DMS79 (cell line): ENCODE measurements at regions not wholly inside any gene's neighbourhood (a gene's known extent, or its start where the extent isn't known, plus 50 kb on each side); places are given as distances from the start of the nearest gene placed in this dataset.
A peak's percentile ranks its signal among the peaks of the same experiment; 100 is the strongest.
"Not testable (repeated sequence)": the region's sequence is repeated elsewhere in the genome, so short reads cannot be mapped to it uniquely, and the experiment has no call there.

Experiments
- DNase-seq: peaks from one replicate; lab custom pipeline; 2025; lab: John Stamatoyannopoulos, UW

DNA sequence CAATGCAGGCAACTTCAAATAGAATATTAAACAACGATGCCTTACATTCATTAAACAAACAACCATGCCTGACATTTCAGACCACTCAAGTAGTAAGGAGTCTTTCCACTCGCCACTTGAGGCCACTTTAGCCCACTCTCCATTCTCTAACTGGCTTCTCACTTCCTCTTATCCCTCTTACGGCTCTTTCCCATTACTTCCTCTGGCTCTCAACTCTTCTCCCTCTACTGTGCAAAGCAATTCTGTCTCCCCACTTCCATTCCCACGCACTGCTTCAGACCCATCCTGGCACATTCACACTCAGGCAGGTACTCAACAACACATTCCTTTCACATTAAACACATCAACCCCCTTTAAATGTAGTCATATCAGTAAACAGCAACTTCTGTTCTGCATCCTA, 229.8 kb upstream of the IPO5 start:
- DNase-seq: peak; percentile 90

GRCh38 chr13:97724450-97724849, 229.0 kb upstream of the IPO5 start:
- DNase-seq: no peak

GRCh38 chr13:97726664-97727280, 226.7 kb upstream of the IPO5 start:
- no peak for DNase-seq

DNA sequence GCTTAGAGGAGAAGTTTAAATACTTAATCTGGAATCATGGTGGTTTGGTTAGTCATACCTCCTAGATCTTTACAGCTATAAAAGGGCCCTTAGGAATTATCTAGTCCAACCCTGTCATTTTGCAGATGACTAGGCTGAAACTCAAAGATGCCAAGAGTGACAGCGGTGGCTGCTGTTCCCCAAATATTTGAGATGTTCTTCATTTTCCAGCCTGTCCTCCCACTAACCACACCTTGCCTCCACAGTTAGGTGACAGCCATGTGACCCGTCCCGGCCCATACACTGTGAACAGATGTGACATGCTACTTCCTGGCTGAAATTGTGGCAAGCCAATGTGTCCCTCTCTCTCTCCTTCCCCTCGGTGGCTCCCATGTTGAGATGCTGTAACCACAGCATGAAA, 225.5 kb upstream of the IPO5 start:
- no peak for DNase-seq

- DNase-seq: no peak
Observed at GRCh38 chr13:97736436-97736835, 217.0 kb upstream of the IPO5 start.

GRCh38 chr13:97742084-97742483, 211.4 kb upstream of the IPO5 start:
- no peak for DNase-seq

GRCh38 chr13:97743938-97744337, 209.5 kb upstream of the IPO5 start:
- no peak for DNase-seq

DNA sequence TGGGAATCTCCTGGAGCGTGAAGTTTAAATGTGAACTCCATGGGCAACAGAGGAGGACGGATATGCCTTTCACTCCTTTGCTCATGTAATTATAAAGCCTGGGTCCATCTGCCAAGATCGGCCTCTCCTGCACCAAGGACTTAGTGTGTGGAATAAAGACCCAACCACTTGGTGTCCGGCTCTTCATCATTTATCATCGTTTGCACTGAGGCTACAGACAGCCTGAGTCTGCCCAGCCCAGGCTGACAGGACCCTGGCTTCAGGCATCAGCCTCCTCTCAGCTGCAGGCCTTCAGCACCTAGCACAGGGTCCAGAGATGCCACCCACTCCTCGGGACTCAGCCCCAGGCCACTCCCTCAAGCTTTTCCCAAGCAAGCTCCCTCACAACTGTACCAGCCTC, 206.8 kb upstream of the IPO5 start:
- DNase-seq: no peak

DNA sequence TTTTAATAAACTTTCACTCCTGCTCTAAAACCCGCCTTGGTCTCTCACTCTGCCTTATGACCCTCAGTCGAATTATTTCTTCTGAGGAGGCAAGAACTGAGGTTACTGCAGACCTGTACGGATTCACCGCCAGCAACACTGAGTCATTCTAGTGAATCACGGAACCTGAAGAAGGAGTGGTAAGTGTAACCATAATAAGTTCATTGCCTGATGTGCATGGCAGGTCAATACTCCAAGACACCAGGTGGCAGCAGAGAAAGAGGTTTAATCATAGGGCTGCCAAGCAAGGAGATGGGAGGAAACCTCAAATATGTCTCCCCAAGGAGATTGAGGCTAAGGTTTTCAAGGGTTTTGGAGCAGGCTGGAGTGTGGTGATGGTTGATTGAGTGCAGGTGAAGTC, 204.3 kb upstream of the IPO5 start:
- DNase-seq: no peak

GRCh38 chr13:97751477-97751876, 202.0 kb upstream of the IPO5 start:
- DNase-seq: no peak

DNA sequence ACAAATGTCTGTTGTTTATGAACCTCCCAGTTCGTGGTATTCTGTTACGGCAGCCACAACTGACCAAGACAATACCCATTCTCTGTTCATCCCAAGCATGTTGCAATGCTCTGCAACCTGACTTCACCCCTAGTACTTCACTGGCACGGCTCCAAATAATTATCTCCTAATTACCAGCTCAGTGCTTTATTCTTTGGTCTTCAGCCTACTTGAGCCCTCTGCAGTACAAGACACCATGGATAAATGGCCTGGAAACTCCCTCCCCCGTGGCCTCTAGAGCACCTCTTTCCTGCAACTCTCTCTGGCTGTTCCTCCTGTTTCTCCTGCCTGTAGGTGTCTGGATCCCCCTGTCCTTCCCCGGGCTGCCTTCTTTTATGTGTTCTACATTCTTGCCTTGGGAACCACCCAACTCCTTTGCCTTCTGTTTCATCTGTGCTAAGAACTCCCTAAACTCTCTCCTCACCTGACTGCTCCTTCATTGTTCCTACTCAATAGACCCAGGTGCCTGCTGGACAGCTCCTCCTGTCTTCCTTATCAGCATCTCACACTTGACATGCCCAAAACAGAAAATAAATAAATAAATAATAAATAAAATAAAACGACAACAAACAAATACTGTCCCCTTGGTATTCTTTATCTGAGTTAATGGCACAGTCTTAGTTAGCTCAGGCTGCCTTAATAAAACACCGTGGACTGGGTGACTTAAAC, 200.4 kb upstream of the IPO5 start:
- DNase-seq: no peak

GRCh38 chr13:97753942-97754670, 199.4 kb upstream of the IPO5 start:
- no peak for DNase-seq

- no peak for DNase-seq
Observed at GRCh38 chr13:97757807-97758206, 195.7 kb upstream of the IPO5 start.

- no peak for DNase-seq
Observed at GRCh38 chr13:97758317-97758716, 195.2 kb upstream of the IPO5 start.

- DNase-seq: no peak
Observed at GRCh38 chr13:97761796-97762540, 191.5 kb upstream of the IPO5 start.

GRCh38 chr13:97766749-97767148, 186.7 kb upstream of the IPO5 start:
- DNase-seq: no peak

DNA sequence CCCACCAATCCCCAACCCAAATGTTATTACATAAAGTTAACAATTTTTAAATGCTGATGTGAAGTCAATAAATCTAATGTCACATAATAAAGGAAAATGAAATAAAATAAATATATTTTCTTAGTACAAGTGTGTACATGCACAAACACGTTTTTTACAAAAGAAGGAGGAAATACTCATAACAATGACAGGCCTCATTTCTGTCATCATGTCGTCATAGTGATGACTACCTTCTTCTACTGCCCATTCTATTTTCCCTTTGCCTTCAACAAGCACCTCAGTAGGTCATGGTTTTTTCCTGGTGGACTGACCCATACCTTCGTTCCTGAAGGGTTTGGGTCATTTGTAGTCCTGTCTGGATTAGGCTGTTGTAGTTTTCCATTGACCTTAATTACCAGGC, 185.3 kb upstream of the IPO5 start:
- DNase-seq: no peak

DNA sequence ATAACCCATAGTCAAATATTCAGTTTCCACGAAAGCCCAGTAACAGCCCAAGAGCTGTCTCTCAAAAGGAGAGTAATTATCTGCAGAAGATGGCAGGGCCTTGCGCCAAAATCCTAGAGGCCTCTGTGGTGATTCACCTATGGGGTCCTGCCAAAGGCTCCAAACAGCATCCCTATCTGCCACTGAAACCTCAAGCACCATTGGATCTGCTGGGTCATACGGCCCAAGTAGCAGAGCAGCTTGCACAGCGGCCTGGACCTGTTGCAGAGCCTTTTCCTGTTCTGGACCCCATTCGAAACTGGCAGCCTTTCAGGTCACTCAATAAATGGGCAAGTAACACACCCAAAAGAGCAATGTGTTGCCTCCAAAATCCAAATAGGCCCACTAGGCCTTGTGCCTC, 183.2 kb upstream of the IPO5 start:
- DNase-seq: not testable (repeated sequence)

GRCh38 chr13:97772466-97772865, 181.0 kb upstream of the IPO5 start:
- not testable (repeated sequence) for DNase-seq

- DNase-seq: not testable (repeated sequence)
Observed at GRCh38 chr13:97774391-97775100, 178.9 kb upstream of the IPO5 start.

DNA sequence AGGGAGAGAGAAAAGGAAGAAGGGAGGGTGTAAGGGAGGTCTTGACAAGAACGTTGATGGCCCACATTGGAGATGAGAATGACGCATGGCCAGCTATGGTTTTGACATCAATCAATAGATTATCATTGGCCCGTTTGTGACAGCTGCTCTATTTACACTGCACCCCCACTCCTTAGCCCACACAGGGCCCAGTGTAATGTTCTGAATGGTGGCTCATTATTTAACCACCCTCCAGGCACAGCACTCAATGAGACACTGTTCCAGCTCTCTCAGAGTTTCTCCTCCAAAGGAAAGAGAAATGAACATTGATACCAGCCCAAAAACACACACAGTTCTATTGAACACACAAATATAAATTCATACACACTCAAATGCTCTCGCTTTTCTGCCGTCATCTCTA, 173.0 kb upstream of the IPO5 start:
- DNase-seq: no peak

- DNase-seq: no peak
Observed at GRCh38 chr13:97781891-97782305, 171.6 kb upstream of the IPO5 start.
